ENCODE measurements at regions not wholly inside any gene's neighbourhood (a gene's known extent, or its start where the extent isn't known, plus 50 kb on each side); places are given as distances from the start of the nearest gene placed in this dataset.
"Not testable (repeated sequence)": the region's sequence is repeated elsewhere in the genome, so short reads cannot be mapped to it uniquely, and the experiment has no call there.

- TF ChIP-seq NFE2L2 (IDR thresholded peaks at IDR 0.05; ENCODE audit: low read length) = no peak
Measured at GRCh38 chr3:51617597-51617996, 53.5 kb upstream of the TEX264 start (continued).

- H3K27ac ChIP-seq (ENCODE audit: extremely low read length, insufficient read depth, low read length); H3K9ac ChIP-seq (ENCODE audit: insufficient read depth, low read depth, low read length); H4K20me1 ChIP-seq (ENCODE audit: insufficient read depth, low read length); H3K9me3 ChIP-seq (ENCODE audit: low read length); H2AFZ ChIP-seq (ENCODE audit: low read length); H3K4me2 ChIP-seq (ENCODE audit: low read depth, low read length); CTCF ChIA-PET (ENCODE audit: low intra/inter-chr PET ratio, low total read pairs); H3K27me3 ChIP-seq (ENCODE audit: control insufficient read depth in 1 of 2, insufficient read depth in 2 of 2, low read length in 2 of 2); ATAC-seq; in situ Hi-C loops (cut with HindIII; ENCODE audit: extremely low pct_ligation_motif_present, low pct_unique_long_range_greater_than_20kb); H3K36me3 ChIP-seq (replicated peaks in 1 of 2; ENCODE audit: control insufficient read depth in 1 of 2, insufficient read depth in 2 of 2, low read length in 2 of 2); DNase-seq (ENCODE audit: low spot score); H3K4me3 ChIP-seq (replicated peaks in 1 of 3; ENCODE audit: insufficient read depth in 1 of 3, low read depth in 2 of 3, low read length in 3 of 3); H3K79me2 ChIP-seq (ENCODE audit: insufficient read depth, low read length); FAIRE-seq; BruUV-seq (replicated peaks); intact Hi-C loops (cut with micrococcal nuclease; ENCODE audit: unreplicated experiment): not testable (repeated sequence)
- POLR2A ChIA-PET = interaction anchor here (1.1 kb wide), 1 partner anchor 118 kb away, joined by 4 read pairs; the partner anchor contains the start of gene DCAF1
- 94% methylated on average over 8 of the region's 8 CpGs for WGBS (ENCODE audit: low lambda C conversion rate)
- peaks cover 42% of the 10 kb centered on the region for H3K4me1 ChIP-seq (ENCODE audit: insufficient read depth, low read length)
Measured at GRCh38 chr3:51618038-51618437, 53.0 kb upstream of the TEX264 start.

GRCh38 chr3:51618496-51618895 lies 52.6 kb upstream of the TEX264 start:
- ChIA-PET CTCF (ENCODE audit: low intra/inter-chr PET ratio, low total read pairs) (no interaction called here), POLR2A (interaction anchor here (1.1 kb wide), 1 partner anchor 118 kb away, joined by 4 read pairs; the partner anchor contains the start of gene DCAF1)
- intact Hi-C loops (cut with micrococcal nuclease; ENCODE audit: unreplicated experiment) = no loop called here
- no peak overlapping the region for H3K9ac ChIP-seq (ENCODE audit: insufficient read depth, low read depth, low read length)
- no peak overlapping the region for H2AFZ ChIP-seq (ENCODE audit: low read length)
- no TSS peak for BruUV-seq (replicated peaks)
- no peaks in the 10 kb centered on the region; a peak in 1 of 5 replicates for H3K27me3 ChIP-seq (ENCODE audit: control insufficient read depth in 1 of 2, insufficient read depth in 2 of 2, low read length in 2 of 2)
- H3K36me3 ChIP-seq (replicated peaks in 1 of 2; ENCODE audit: control insufficient read depth in 1 of 2, insufficient read depth in 2 of 2, low read length in 2 of 2) = peaks cover 0 to 4% of the 10 kb centered on the region in 2 experiments; a peak in 1 of 5 replicates
- DNase-seq (ENCODE audit: low spot score) = no peak
- no peaks in the 10 kb centered on the region for H3K9me3 ChIP-seq (ENCODE audit: low read length)
- in situ Hi-C loops (cut with HindIII; ENCODE audit: extremely low pct_ligation_motif_present, low pct_unique_long_range_greater_than_20kb) = no loop called here
- no peaks in the 10 kb centered on the region for H4K20me1 ChIP-seq (ENCODE audit: insufficient read depth, low read length)
- no peak for FAIRE-seq
- peaks cover 42% of the 10 kb centered on the region for H3K4me1 ChIP-seq (ENCODE audit: insufficient read depth, low read length)
- no peak overlapping the region for H3K4me2 ChIP-seq (ENCODE audit: low read depth, low read length)
- ATAC-seq = no peak
- peaks cover 9% of the 10 kb centered on the region for H3K79me2 ChIP-seq (ENCODE audit: insufficient read depth, low read length)
- no peak overlapping the region for H3K4me3 ChIP-seq (replicated peaks in 1 of 3; ENCODE audit: insufficient read depth in 1 of 3, low read depth in 2 of 3, low read length in 3 of 3)
- H3K27ac ChIP-seq (ENCODE audit: extremely low read length, insufficient read depth, low read length) = no peak overlapping the region
- WGBS (ENCODE audit: low lambda C conversion rate) = 90% methylated on average over 3 of the region's 3 CpGs
- TF ChIP-seq HOXA3 (CRISPR knock-in tag; IDR thresholded peaks at IDR 0.05) (no peak), KLF13 (CRISPR knock-in tag; IDR thresholded peaks at IDR 0.05) (no peak), BRCA1 (CRISPR knock-in tag; IDR thresholded peaks at IDR 0.05) (no peak), SALL1 (CRISPR knock-in tag; IDR thresholded peaks at IDR 0.05) (no peak), TOPORS (CRISPR knock-in tag; IDR thresholded peaks at IDR 0.05) (no peak), TOE1 (CRISPR knock-in tag; IDR thresholded peaks at IDR 0.05) (no peak), DDIT3 (CRISPR knock-in tag; IDR thresholded peaks at IDR 0.05) (no peak), ATF7-NPFF (CRISPR knock-in tag; IDR thresholded peaks at IDR 0.05; ENCODE audit: low read depth) (no peak), ZNF772 (CRISPR knock-in tag; IDR thresholded peaks at IDR 0.05) (no peak), ZNF609 (CRISPR knock-in tag; IDR thresholded peaks at IDR 0.05; ENCODE audit: borderline replicate concordance) (no peak), ZNF878 (CRISPR knock-in tag; IDR thresholded peaks at IDR 0.05) (no peak), ZMYM3 (CRISPR knock-in tag; IDR thresholded peaks at IDR 0.05) (no peak)

Data from HepG2 (cell line).